IMR-90 (cell line): ENCODE measurements at regions not wholly inside any gene's neighbourhood (a gene's known extent, or its start where the extent isn't known, plus 50 kb on each side); places are given as distances from the start of the nearest gene placed in this dataset.
A peak's percentile ranks its signal among the peaks of the same experiment; 100 is the strongest.

Experiments
- FOS ChIP-seq: fragments of 150-350 bp; IDR thresholded peaks from 2 replicates; pipeline ENCODE4 v1.6.1; 2016; ENCODE audit warnings: low read depth, low read length
- MAZ ChIP-seq: IDR thresholded peaks from 2 replicates; pipeline ENCODE4 v1.6.1; 2012; ENCODE audit warnings: low read depth, mild to moderate bottlenecking, low read length, improper control_type of control experiment, moderate library complexity, borderline replicate concordance
- MXI1 ChIP-seq: IDR thresholded peaks from 2 replicates; pipeline ENCODE4 v1.6.1; 2012; ENCODE audit warnings: low read depth, mild to moderate bottlenecking, low read length, moderate library complexity, borderline replicate concordance
- POLR2A ChIP-seq: IDR thresholded peaks from 2 replicates; pipeline ENCODE4 v1.6.1; 2012; ENCODE audit warnings: mild to moderate bottlenecking, low read depth, low read length
- RAD21 ChIP-seq: IDR thresholded peaks from 2 replicates; pipeline ENCODE4 v1.6.1; 2012; ENCODE audit warnings: low read length, improper control_type of control experiment
- TF ChIP-seq, protein P1 (sequence below): conservative IDR thresholded peaks from 2 replicates; pipeline ENCODE4 v1.5.1; 2012; ENCODE audit warnings: mild to moderate bottlenecking, low read depth, low read length, improper control_type of control experiment
- TF ChIP-seq, protein P2 (sequence below): fragments of 150-350 bp; IDR thresholded peaks from 2 replicates; pipeline ENCODE4 v1.6.1; 2017; ENCODE audit warnings: mild to moderate bottlenecking, antibody characterized with exemption, low read length, low read depth

DNA sequence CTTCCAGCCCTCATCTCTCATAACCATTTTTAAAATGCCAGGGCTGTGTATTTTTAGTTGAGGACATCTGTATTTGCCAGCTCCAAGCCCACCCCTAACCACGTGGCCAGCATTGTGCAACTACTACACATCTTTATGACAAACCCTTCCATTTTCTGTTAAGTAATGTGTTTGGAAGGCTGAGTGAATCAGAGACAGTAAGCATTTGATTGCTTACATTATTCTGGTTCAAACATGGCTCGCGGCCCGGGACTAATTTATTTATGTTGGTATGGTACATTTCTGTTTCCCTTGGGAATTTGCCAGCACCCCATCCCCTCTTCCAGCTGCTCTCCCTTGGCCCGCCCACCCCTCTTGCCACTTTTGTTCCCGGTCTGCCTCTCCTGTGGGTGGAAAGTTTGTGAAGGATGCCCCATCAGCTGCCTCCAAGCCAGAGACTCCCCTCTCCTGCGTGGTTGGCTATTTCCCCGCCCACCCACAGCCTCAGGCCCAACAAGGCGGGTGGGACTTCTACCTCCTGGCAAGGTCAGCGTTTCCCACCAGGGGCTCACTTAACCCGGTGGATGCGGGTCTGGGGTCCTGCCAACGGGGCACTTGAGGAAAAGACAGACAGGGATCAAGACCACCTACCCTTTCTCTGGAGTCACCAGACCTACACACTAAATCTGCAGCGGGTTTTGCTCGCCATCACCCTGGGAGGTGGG is 162.2 kb downstream of the HSD17B3 start:
- TF ChIP-seq, protein P1, sequence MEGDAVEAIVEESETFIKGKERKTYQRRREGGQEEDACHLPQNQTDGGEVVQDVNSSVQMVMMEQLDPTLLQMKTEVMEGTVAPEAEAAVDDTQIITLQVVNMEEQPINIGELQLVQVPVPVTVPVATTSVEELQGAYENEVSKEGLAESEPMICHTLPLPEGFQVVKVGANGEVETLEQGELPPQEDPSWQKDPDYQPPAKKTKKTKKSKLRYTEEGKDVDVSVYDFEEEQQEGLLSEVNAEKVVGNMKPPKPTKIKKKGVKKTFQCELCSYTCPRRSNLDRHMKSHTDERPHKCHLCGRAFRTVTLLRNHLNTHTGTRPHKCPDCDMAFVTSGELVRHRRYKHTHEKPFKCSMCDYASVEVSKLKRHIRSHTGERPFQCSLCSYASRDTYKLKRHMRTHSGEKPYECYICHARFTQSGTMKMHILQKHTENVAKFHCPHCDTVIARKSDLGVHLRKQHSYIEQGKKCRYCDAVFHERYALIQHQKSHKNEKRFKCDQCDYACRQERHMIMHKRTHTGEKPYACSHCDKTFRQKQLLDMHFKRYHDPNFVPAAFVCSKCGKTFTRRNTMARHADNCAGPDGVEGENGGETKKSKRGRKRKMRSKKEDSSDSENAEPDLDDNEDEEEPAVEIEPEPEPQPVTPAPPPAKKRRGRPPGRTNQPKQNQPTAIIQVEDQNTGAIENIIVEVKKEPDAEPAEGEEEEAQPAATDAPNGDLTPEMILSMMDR = no peak
- TF ChIP-seq MAZ (peak; percentile 38; the same call in 1 of the 2 replicates), RAD21 (no peak), POLR2A (no peak), FOS (peak; percentile 63), MXI1 (peak; percentile 60; the same call in 1 of the 2 replicates)
- TF ChIP-seq, protein P2, sequence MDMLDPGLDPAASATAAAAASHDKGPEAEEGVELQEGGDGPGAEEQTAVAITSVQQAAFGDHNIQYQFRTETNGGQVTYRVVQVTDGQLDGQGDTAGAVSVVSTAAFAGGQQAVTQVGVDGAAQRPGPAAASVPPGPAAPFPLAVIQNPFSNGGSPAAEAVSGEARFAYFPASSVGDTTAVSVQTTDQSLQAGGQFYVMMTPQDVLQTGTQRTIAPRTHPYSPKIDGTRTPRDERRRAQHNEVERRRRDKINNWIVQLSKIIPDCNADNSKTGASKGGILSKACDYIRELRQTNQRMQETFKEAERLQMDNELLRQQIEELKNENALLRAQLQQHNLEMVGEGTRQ = peak; percentile 95
